RWPE1 (cell line): ENCODE measurements at regions not wholly inside any gene's neighbourhood (a gene's known extent, or its start where the extent isn't known, plus 50 kb on each side); places are given as distances from the start of the nearest gene placed in this dataset.

ENCODE experiments used
- CTCF ChIA-PET: fragments of 350-600 bp; sonication (Branson Sonifier 250); formaldehyde crosslinking; extraction: SDS; loops from one replicate; lab custom pipeline; 2021; lab: Yijun Ruan, JAX
- POLR2A ChIA-PET: fragments of 400-600 bp; formaldehyde crosslinking; extraction: SDS; loops from one replicate; lab custom pipeline; 2020; ENCODE audit warnings: antibody characterized with exemption; ENCODE audit not compliant: low non-redundant PET; lab: Yijun Ruan, JAX
- DNase-seq: peaks from one replicate; pipeline ENCODE4 v3.0.0; 2012; ENCODE audit warnings: low spot score
- H3K27ac ChIP-seq: fragments of 450-650 bp; 2 replicates; pipeline ENCODE4 v1.5.1; 2017
- TF ChIP-seq, protein P1 (sequence below): fragments of 450-650 bp; conservative IDR thresholded peaks from 2 replicates; pipeline ENCODE4 v1.5.1; 2017; ENCODE audit warnings: low read depth, mild to moderate bottlenecking

DNA sequence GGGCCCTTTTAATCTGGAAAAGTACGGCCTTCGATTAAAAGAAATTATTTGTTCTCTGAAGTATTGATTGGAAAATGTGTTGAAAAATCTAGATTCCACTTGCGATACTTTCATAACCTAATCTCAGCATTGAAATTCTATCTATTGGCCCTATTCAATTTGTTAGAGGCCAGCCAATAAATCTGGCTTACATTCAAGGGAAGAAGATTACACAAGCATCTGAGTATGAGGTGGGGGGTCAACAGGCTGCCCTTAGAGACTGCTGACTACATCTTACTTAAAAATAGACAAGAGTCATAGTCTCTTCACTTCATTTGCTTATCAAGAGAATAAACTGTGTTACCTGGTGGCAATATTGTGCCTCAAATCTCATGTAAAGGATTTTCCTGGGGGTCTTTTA lies 248.0 kb upstream of the KCNIP4 start:
- CTCF ChIA-PET: interaction anchor here (0.7 kb wide), 1 partner anchor 344 kb away, joined by 3 read pairs; no protein-coding TSS in a partner anchor
- POLR2A ChIA-PET: no interaction called here
- DNase-seq: no peak
- TF ChIP-seq, protein P1, sequence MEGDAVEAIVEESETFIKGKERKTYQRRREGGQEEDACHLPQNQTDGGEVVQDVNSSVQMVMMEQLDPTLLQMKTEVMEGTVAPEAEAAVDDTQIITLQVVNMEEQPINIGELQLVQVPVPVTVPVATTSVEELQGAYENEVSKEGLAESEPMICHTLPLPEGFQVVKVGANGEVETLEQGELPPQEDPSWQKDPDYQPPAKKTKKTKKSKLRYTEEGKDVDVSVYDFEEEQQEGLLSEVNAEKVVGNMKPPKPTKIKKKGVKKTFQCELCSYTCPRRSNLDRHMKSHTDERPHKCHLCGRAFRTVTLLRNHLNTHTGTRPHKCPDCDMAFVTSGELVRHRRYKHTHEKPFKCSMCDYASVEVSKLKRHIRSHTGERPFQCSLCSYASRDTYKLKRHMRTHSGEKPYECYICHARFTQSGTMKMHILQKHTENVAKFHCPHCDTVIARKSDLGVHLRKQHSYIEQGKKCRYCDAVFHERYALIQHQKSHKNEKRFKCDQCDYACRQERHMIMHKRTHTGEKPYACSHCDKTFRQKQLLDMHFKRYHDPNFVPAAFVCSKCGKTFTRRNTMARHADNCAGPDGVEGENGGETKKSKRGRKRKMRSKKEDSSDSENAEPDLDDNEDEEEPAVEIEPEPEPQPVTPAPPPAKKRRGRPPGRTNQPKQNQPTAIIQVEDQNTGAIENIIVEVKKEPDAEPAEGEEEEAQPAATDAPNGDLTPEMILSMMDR: no peak
- no peak overlapping the region for H3K27ac ChIP-seq

DNA sequence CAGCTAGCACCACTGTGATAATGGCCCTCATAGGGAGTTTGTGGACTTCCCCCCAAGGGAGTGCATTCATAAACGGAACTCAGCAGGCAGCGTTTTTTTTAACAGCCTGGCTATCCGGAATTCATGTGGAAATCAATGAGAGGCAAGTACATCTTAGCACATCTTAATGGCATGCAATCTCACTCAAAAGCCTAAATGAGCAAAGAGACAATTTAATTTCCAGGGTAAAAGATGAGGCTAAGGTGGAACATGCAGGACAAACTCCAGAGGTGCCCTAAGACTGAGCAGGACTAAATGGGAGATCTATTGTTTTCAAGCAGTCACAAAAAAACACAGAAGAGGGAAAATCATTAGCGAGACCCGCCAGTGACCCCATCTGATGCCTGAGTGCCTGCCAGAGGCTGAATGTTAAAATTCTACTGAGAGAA lies 243.5 kb upstream of the KCNIP4 start:
- DNase-seq: no peak
- H3K27ac ChIP-seq: no peak overlapping the region
- POLR2A ChIA-PET: no interaction called here
- CTCF ChIA-PET: no interaction called here
- TF ChIP-seq, protein P1: no peak

DNA sequence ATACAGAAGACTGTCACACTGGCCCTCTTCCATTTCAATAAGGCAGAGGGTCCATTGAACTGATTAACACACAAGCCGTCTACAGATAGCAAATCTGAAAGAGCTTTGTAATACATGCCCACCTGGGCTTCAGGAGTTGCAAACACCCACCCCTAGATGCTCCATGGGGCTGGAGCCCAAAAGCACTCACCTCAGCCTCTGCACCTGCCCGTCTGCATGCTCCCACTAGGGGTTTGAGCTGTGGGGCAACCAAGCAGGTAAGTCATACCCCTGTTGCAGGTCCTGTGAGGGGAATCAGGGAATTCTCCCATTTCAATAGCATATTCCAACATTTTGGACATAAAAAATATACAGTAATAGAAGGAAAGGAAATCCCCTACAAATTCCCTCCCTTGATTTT lies 243.0 kb upstream of the KCNIP4 start:
- POLR2A ChIA-PET: no interaction called here
- TF ChIP-seq, protein P1: no peak
- no peak overlapping the region for H3K27ac ChIP-seq
- DNase-seq: no peak
- CTCF ChIA-PET: no interaction called here

DNA sequence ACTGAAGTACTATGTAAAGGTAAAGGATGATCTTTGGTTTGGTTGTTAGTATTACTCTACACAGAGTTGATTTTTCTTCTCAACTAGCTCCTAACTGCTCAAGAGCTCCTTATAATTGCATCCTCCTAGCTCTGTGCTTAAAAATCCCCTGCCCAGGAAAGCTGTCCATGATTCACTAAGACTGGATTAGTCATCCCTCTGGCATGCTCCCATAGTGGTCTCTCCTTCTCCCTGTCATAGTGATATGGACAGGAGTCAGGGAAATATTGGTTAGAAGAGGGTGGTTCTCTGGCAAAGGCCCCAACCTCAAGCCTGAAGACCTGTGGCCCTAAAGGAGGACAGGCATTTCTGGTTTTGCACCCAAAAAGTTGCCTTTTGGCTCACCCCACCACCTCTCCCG lies 242.3 kb upstream of the KCNIP4 start:
- DNase-seq: peak; percentile 80
- CTCF ChIA-PET: no interaction called here
- TF ChIP-seq, protein P1: no peak
- no peak overlapping the region for H3K27ac ChIP-seq
- POLR2A ChIA-PET: no interaction called here

DNA sequence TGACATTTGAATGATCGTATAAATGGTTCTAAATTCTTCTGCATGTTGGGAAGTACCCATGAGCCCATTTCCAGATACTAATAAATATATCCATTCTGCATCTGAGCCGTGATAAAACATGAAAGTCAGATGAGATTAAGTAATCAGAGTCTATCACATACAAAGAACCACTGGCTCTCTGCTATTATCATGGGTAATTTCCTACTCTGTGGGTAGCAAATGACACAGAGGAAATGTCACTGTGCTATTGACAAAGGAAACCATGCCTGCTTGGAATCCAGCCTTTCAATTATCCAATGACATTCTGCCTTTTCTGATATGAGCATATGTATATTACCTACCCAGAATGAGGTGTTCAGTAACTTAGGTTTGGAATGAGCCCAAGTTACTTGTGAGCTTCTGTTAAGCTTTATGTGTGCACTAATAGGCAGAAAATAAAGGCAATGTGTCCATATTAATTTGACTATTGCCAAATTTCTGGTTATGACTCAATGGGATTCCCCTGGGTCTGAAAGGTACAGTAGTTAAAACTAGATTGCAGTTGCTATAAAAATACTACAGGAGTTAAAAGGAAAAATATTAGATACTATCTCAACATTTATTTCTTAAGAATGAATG lies 238.7 kb upstream of the KCNIP4 start:
- no peak overlapping the region for H3K27ac ChIP-seq
- TF ChIP-seq, protein P1: no peak
- POLR2A ChIA-PET: no interaction called here
- no peak for DNase-seq
- CTCF ChIA-PET: no interaction called here

DNA sequence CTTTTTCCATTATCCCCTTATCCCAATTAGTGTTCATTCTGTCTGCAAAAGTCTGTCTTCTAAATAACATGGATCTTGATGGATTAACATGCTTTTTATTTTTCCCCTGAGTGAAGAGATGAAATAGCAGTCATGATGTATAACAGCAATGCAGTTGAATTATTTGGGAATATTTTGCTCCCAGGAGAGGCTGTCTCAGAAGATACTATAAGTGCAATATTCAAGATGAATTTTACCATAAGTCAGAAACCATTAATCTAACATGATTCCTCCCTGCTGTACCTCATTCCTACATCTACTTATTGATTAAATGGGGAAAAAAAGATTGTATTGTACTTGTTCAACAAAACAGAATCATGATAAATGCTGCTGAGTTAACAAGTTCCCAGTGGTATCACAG lies 233.2 kb upstream of the KCNIP4 start:
- TF ChIP-seq, protein P1: no peak
- DNase-seq: no peak
- POLR2A ChIA-PET: no interaction called here
- CTCF ChIA-PET: no interaction called here
- no peak overlapping the region for H3K27ac ChIP-seq
